Bronchial epithelial cell (primary cell): ENCODE measurements at regions not wholly inside any gene's neighbourhood (a gene's known extent, or its start where the extent isn't known, plus 50 kb on each side); places are given as distances from the start of the nearest gene placed in this dataset.
A peak's percentile ranks its signal among the peaks of the same experiment; 100 is the strongest.

Experiments used
- DNase-seq: peaks from one replicate; pipeline ENCODE4 v3.0.0-alpha.2; 2010; ENCODE audit warnings: low read depth
- FAIRE-seq: peaks from 2 replicates; lab custom pipeline; 2011; peaks lifted over from hg19 to GRCh38; lab: Jason Lieb, UNC
- H3K27me3 ChIP-seq: 2 replicates; pipeline ENCODE4 v1.5.1; 2011; ENCODE audit warnings: low read length; ENCODE audit not compliant: control insufficient read depth, insufficient read depth
- H3K36me3 ChIP-seq: 2 replicates; pipeline ENCODE4 v1.5.1; 2011; ENCODE audit warnings: low read length; ENCODE audit not compliant: control insufficient read depth, insufficient read depth
- H3K4me3 ChIP-seq: 2 replicates; pipeline ENCODE4 v1.5.1; 2011; ENCODE audit warnings: mild to moderate bottlenecking, low read depth, low read length, control low read depth
- TF ChIP-seq, protein P1 (sequence below): IDR thresholded peaks from 2 replicates; pipeline ENCODE4 v1.5.1; 2011; ENCODE audit warnings: mild to moderate bottlenecking, moderate library complexity, low read length, control low read depth, inconsistent platforms; ENCODE audit not compliant: insufficient read depth, severe bottlenecking

DNA sequence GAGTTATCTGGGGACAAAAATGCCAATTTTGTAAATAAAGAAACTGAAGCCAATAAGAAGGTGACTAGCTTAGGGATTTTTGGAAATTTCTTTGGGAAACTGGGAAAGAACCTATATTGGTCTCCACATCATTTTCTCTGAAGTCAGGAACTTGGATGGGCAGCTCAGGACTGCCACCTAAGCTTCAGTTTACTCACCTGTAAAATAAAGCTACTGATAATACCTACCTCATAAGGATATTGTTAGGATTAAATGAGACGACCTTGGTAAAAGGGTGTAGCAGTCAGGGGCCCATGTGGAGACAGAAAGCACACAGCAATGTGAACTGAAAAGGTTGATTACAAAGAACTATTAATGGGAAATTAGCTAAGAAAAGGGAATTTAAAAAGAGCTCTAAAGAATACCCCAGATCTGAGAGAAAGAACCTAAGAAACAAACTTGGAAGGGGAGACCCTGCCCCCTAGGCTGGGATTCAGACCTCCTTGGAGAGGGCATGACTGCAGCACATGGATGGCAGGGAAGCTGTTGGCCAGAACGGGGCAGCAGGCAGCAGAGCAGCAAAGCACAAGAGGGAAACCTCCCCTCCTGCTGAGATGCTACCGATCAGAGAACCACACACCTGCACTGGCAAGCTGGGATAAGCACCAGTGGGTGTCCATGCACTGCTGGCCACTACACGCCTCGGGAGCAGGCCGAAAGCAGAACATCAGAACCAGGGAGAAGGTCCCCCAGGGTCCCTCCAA, 83.7 kb upstream of the THBS1 start:
- Histone ChIP-seq H3K27me3 (no peaks in the 10 kb centered on the region), H3K4me3 (no peak overlapping the region), H3K36me3 (no peaks in the 10 kb centered on the region)
- DNase-seq, result no peak
- no peak for FAIRE-seq
- TF ChIP-seq, protein P1, sequence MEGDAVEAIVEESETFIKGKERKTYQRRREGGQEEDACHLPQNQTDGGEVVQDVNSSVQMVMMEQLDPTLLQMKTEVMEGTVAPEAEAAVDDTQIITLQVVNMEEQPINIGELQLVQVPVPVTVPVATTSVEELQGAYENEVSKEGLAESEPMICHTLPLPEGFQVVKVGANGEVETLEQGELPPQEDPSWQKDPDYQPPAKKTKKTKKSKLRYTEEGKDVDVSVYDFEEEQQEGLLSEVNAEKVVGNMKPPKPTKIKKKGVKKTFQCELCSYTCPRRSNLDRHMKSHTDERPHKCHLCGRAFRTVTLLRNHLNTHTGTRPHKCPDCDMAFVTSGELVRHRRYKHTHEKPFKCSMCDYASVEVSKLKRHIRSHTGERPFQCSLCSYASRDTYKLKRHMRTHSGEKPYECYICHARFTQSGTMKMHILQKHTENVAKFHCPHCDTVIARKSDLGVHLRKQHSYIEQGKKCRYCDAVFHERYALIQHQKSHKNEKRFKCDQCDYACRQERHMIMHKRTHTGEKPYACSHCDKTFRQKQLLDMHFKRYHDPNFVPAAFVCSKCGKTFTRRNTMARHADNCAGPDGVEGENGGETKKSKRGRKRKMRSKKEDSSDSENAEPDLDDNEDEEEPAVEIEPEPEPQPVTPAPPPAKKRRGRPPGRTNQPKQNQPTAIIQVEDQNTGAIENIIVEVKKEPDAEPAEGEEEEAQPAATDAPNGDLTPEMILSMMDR, result no peak

DNA sequence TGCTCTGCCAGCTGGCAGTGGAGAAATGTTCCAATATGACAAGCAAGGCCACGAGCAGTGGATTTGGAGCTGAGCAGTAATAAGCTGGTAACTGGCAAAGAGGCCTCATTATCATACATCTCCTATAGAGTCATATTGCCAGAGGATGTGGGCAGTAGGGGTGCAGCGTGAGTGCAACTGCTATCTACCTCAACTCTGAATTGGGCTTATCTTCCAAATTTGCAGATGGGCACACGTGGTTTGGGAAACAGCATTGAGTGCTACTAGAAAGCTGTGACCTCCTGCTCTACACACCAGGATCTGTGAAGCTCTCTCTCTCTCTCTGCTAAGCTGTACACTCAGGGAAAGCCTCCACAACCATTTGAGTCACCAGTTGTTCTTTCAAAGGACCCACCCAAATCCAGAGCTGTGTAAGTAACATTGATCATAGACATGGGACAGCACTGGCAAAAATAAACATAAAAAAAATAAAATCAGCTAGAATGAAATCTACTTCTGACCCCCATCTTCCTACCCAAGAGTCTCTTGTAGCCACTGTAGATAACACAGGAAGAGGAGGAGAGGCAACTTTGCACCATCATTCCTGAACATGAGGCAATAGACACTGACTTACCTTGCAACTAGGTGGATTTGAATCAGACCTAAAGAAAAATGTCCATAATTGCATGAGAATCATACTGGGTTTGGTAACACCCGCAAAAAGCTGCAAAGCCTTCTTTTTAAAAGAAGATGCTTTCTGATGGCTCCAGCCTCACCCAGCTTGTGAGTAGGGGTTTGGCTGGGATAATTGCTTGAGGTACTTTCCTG, 82.9 kb upstream of the THBS1 start:
- TF ChIP-seq, protein P1, result no peak
- DNase-seq (peak; percentile 58), FAIRE-seq (no peak)
- Histone ChIP-seq H3K27me3 (no peaks in the 10 kb centered on the region), H3K4me3 (no peak overlapping the region), H3K36me3 (no peaks in the 10 kb centered on the region)

DNA sequence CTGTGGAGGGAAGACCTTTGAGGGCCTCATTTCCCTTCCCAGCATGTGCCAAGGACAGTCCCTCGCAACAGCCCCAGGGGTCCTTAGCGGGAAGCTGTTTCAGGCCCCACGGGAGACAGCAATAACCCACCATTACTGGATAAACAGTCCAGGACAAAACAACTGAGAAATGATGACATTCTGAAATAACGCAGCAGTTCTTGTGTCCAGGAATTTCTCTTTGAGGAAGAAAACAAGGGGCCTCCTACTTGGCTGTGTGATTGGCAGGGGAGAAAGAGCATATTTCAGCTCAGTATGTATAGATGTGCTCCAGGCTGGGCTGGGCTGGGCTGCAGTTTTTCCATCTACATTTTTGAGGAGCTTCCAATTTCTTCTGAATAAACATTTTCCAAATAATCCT, 82.2 kb upstream of the THBS1 start:
- FAIRE-seq (no peak), DNase-seq (no peak)
- no peaks in the 10 kb centered on the region for H3K36me3 ChIP-seq
- TF ChIP-seq, protein P1, result no peak
- no peak overlapping the region for H3K4me3 ChIP-seq
- H3K27me3 ChIP-seq, result no peaks in the 10 kb centered on the region

DNA sequence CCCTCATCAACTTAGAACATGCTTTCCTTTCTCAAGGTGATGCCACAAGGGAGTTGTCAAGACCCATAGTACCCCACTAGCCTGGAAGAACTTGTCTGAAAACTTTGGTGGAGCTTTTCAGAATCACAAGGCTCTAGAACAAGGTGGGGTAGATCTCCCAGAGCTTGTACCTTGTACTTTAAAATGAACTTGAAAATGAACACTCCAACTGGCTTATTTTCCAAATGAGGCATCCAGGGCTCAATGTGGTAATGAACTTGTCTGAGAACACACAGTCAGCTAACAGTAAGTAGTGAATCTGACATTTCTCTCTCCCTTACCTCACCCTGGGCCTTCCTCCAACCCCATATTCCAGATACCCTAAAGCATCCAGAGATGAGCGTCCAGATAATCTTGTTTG, 81.8 kb upstream of the THBS1 start:
- FAIRE-seq (no peak), DNase-seq (no peak)
- no peaks in the 10 kb centered on the region for H3K27me3 ChIP-seq
- H3K4me3 ChIP-seq, result no peak overlapping the region
- no peaks in the 10 kb centered on the region for H3K36me3 ChIP-seq
- TF ChIP-seq, protein P1, result no peak

DNA sequence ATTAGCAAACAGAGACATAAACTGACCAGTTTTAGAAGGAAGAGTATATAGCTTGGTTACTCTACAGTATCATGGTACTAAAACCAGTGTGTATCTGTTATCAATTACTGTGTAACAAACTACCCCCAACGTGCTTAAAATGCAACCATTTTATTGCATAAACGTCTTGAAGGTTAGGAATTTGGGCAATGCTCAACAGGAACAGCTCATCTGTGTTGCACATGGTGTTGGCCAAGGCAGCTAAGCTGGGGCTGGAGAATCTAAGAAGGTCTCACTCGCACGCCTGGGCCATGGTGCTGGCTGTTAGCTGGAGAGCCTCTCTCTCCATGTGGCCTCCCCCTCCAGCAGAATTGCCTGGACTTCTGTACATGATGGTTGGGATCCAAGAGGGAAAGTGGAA, 81.2 kb upstream of the THBS1 start:
- Histone ChIP-seq H3K36me3 (no peaks in the 10 kb centered on the region), H3K4me3 (no peak overlapping the region), H3K27me3 (no peaks in the 10 kb centered on the region)
- FAIRE-seq (no peak), DNase-seq (no peak)
- TF ChIP-seq, protein P1, result no peak
